RWPE2 (cell line): ENCODE measurements at regions not wholly inside any gene's neighbourhood (a gene's known extent, or its start where the extent isn't known, plus 50 kb on each side); places are given as distances from the start of the nearest gene placed in this dataset.

Experiments
- ATAC-seq: fragments of 200-7000 bp; cut with Tn5 transposase; 3 replicates; pipeline ENCODE4 v1.9.1; 2021; ENCODE audit warnings: low read depth
- DNase-seq: peaks from one replicate; pipeline ENCODE4 v3.0.0-alpha.2; 2020; ENCODE audit warnings: low spot score
- H3K27ac ChIP-seq: fragments of 450-650 bp; 2 replicates; pipeline ENCODE4 v1.5.1; 2017; ENCODE audit warnings: mild to moderate bottlenecking; ENCODE audit not compliant: poor library complexity, severe bottlenecking
- H3K27me3 ChIP-seq: fragments of 250-450 bp; sonication (Bioruptor Pico); 2 replicates; pipeline ENCODE4 v1.5.1; 2021; ENCODE audit warnings: mild to moderate bottlenecking, moderate library complexity; ENCODE audit not compliant: insufficient read depth, poor library complexity, severe bottlenecking
- H3K36me3 ChIP-seq: fragments of 250-450 bp; sonication (Bioruptor Pico); 2 replicates; pipeline ENCODE4 v1.5.1; 2020; ENCODE audit warnings: low read depth, mild to moderate bottlenecking, moderate library complexity
- H3K4me1 ChIP-seq: fragments of 250-450 bp; sonication (Bioruptor Pico); 2 replicates; pipeline ENCODE4 v1.5.1; 2021; ENCODE audit warnings: mild to moderate bottlenecking, moderate library complexity; ENCODE audit not compliant: insufficient read depth, poor library complexity, severe bottlenecking
- H3K4me3 ChIP-seq: fragments of 250-450 bp; sonication (Bioruptor Pico); 2 replicates; pipeline ENCODE4 v1.5.1; 2021; ENCODE audit warnings: mild to moderate bottlenecking, moderate library complexity; ENCODE audit not compliant: severe bottlenecking
- H3K9me3 ChIP-seq: fragments of 250-450 bp; sonication (Bioruptor Pico); 2 replicates; pipeline ENCODE4 v1.5.1; 2021; ENCODE audit warnings: mild to moderate bottlenecking, moderate library complexity; ENCODE audit not compliant: severe bottlenecking
- CTCF ChIP-seq: fragments of 450-650 bp; IDR thresholded peaks from one replicate; pipeline ENCODE4 v1.5.1; 2017; ENCODE audit warnings: mild to moderate bottlenecking, moderate library complexity; ENCODE audit not compliant: poor library complexity, severe bottlenecking

GRCh38 chr17:70296456-70296855 lies 127.1 kb downstream of the KCNJ2 start:
- Histone ChIP-seq H3K27me3 (no peaks in the 10 kb centered on the region), H3K36me3 (no peaks in the 10 kb centered on the region), H3K4me1 (no peaks in the 10 kb centered on the region), H3K4me3 (no peak overlapping the region), H3K9me3 (no peaks in the 10 kb centered on the region), H3K27ac (no peak overlapping the region)
- TF ChIP-seq CTCF = no peak
- DNase-seq (no peak), ATAC-seq (no peak)

GRCh38 chr17:70297397-70297796 lies 128.1 kb downstream of the KCNJ2 start:
- no peak for TF ChIP-seq CTCF
- H3K4me3 ChIP-seq = no peak overlapping the region
- H3K27me3 ChIP-seq = no peaks in the 10 kb centered on the region
- no peaks in the 10 kb centered on the region for H3K9me3 ChIP-seq
- H3K4me1 ChIP-seq = no peaks in the 10 kb centered on the region
- ATAC-seq (no peak), DNase-seq (no peak)
- H3K36me3 ChIP-seq = no peaks in the 10 kb centered on the region
- H3K27ac ChIP-seq = no peak overlapping the region

- no peak for ATAC-seq
- TF ChIP-seq CTCF = no peak
- H3K4me1 ChIP-seq = no peaks in the 10 kb centered on the region
- no peaks in the 10 kb centered on the region for H3K9me3 ChIP-seq
- no peaks in the 10 kb centered on the region for H3K36me3 ChIP-seq
- DNase-seq = no peak
- no peak overlapping the region for H3K4me3 ChIP-seq
- no peaks in the 10 kb centered on the region for H3K27me3 ChIP-seq
- H3K27ac ChIP-seq = no peak overlapping the region
Observed at GRCh38 chr17:70298929-70299531, 129.7 kb downstream of the KCNJ2 start.

GRCh38 chr17:70307430-70308225 lies 138.3 kb downstream of the KCNJ2 start:
- no peaks in the 10 kb centered on the region for H3K27me3 ChIP-seq
- H3K27ac ChIP-seq = no peak overlapping the region
- TF ChIP-seq CTCF = no peak
- no peaks in the 10 kb centered on the region for H3K36me3 ChIP-seq
- DNase-seq (no peak), ATAC-seq (no peak)
- no peak overlapping the region for H3K4me3 ChIP-seq
- no peaks in the 10 kb centered on the region for H3K4me1 ChIP-seq
- no peaks in the 10 kb centered on the region for H3K9me3 ChIP-seq

GRCh38 chr17:70308618-70309017 lies 139.3 kb downstream of the KCNJ2 start:
- no peak for DNase-seq
- H3K4me1 ChIP-seq = no peaks in the 10 kb centered on the region

More at GRCh38 chr17:70308618-70309017, 139.3 kb downstream of the KCNJ2 start:
- no peak overlapping the region for H3K27ac ChIP-seq
- H3K27me3 ChIP-seq = no peaks in the 10 kb centered on the region
- no peak for TF ChIP-seq CTCF
- no peak overlapping the region for H3K4me3 ChIP-seq
- no peaks in the 10 kb centered on the region for H3K36me3 ChIP-seq
- no peaks in the 10 kb centered on the region for H3K9me3 ChIP-seq
- ATAC-seq = no peak
